Fibroblast of villous mesenchyme (primary cell): ENCODE measurements at regions not wholly inside any gene's neighbourhood (a gene's known extent, or its start where the extent isn't known, plus 50 kb on each side); places are given as distances from the start of the nearest gene placed in this dataset.

Experiments used
- DNase-seq: peaks from one replicate; pipeline ENCODE4 v3.0.0-alpha.2; 2010; ENCODE audit warnings: low read depth
- H3K4me3 ChIP-seq: 2 replicates; pipeline ENCODE4 v1.5.1; 2011; ENCODE audit warnings: low read depth, mild to moderate bottlenecking, low read length
- CTCF ChIP-seq: IDR thresholded peaks from 2 replicates; pipeline ENCODE4 v1.5.1; 2012; ENCODE audit warnings: low read depth, mild to moderate bottlenecking, low read length; ENCODE audit not compliant: insufficient read depth

- TF ChIP-seq CTCF: no peak
- no peak overlapping the region for H3K4me3 ChIP-seq
- DNase-seq: peak; percentile 93
These were observed 702.1 kb downstream of the SEMA5A start for GRCh38 chr5:8843771-8844170.

- no peak for TF ChIP-seq CTCF
- no peak overlapping the region for H3K4me3 ChIP-seq
- no peak for DNase-seq
These were observed 701.7 kb downstream of the SEMA5A start for GRCh38 chr5:8844206-8844605.

- no peak overlapping the region for H3K4me3 ChIP-seq
- no peak for TF ChIP-seq CTCF
- no peak for DNase-seq
These were observed 701.0 kb downstream of the SEMA5A start for GRCh38 chr5:8844847-8845246.

GRCh38 chr5:8845296-8845695, 700.6 kb downstream of the SEMA5A start:
- H3K4me3 ChIP-seq: no peak overlapping the region
- TF ChIP-seq CTCF: no peak
- DNase-seq: no peak

- no peak for DNase-seq
- no peak for TF ChIP-seq CTCF
- no peak overlapping the region for H3K4me3 ChIP-seq
These were observed 697.5 kb downstream of the SEMA5A start for GRCh38 chr5:8848366-8848765.

GRCh38 chr5:8848997-8849594, 696.8 kb downstream of the SEMA5A start:
- no peak for TF ChIP-seq CTCF
- no peak overlapping the region for H3K4me3 ChIP-seq
- peak; percentile 24 for DNase-seq

- no peak overlapping the region for H3K4me3 ChIP-seq
- TF ChIP-seq CTCF: no peak
- no peak for DNase-seq
These were observed 694.8 kb downstream of the SEMA5A start for GRCh38 chr5:8851101-8851500.
